ENCODE measurements at regions not wholly inside any gene's neighbourhood (a gene's known extent, or its start where the extent isn't known, plus 50 kb on each side); places are given as distances from the start of the nearest gene placed in this dataset.
"Not testable (repeated sequence)": the region's sequence is repeated elsewhere in the genome, so short reads cannot be mapped to it uniquely, and the experiment has no call there.

- no peak overlapping the region for H3K27ac ChIP-seq
- TF ChIP-seq ZFX (IDR thresholded peaks at IDR 0.05) (no peak), CTCF (conservative IDR thresholded peaks at IDR 0.05) (no peak)
Observed at GRCh38 chr10:28090506-28090905, 91.6 kb upstream of the ODAD2 start.

GRCh38 chr10:28089467-28089866, 90.6 kb upstream of the ODAD2 start:
- H3K27ac ChIP-seq, result no peak overlapping the region
- TF ChIP-seq ZFX (IDR thresholded peaks at IDR 0.05) (no peak), CTCF (conservative IDR thresholded peaks at IDR 0.05) (no peak)

GRCh38 chr10:28087661-28088351, 88.9 kb upstream of the ODAD2 start:
- no peak overlapping the region for H3K27ac ChIP-seq
- no peak for TF ChIP-seq ZFX (IDR thresholded peaks at IDR 0.05)
- no peak for TF ChIP-seq CTCF (conservative IDR thresholded peaks at IDR 0.05)

- H3K27ac ChIP-seq, result not testable (repeated sequence)
Observed at GRCh38 chr10:28085760-28086159, 86.9 kb upstream of the ODAD2 start.

GRCh38 chr10:28082885-28083284, 84.0 kb upstream of the ODAD2 start:
- H3K27ac ChIP-seq, result no peak overlapping the region
- TF ChIP-seq ZFX (IDR thresholded peaks at IDR 0.05), result no peak
- TF ChIP-seq CTCF (conservative IDR thresholded peaks at IDR 0.05), result no peak

- no peak for TF ChIP-seq ZFX (IDR thresholded peaks at IDR 0.05)
- no peak for TF ChIP-seq CTCF (conservative IDR thresholded peaks at IDR 0.05)
- no peak overlapping the region for H3K27ac ChIP-seq
Observed at GRCh38 chr10:28082316-28082715, 83.4 kb upstream of the ODAD2 start.

GRCh38 chr10:28077889-28078288, 79.0 kb upstream of the ODAD2 start:
- TF ChIP-seq CTCF (conservative IDR thresholded peaks at IDR 0.05) (no peak), ZFX (IDR thresholded peaks at IDR 0.05) (no peak)
- H3K27ac ChIP-seq, result no peak overlapping the region

- TF ChIP-seq CTCF (conservative IDR thresholded peaks at IDR 0.05) (no peak), ZFX (IDR thresholded peaks at IDR 0.05) (no peak)
Observed at GRCh38 chr10:28075424-28075823, 76.5 kb upstream of the ODAD2 start.

More at GRCh38 chr10:28075424-28075823, 76.5 kb upstream of the ODAD2 start:
- H3K27ac ChIP-seq, result no peak overlapping the region
